Trophoblast cell (in vitro differentiated cells and primary cell): ENCODE measurements at regions not wholly inside any gene's neighbourhood (a gene's known extent, or its start where the extent isn't known, plus 50 kb on each side); places are given as distances from the start of the nearest gene placed in this dataset.
A peak's percentile ranks its signal among the peaks of the same experiment; 100 is the strongest.

Experiments used
- DNase-seq, 2 donors: peaks; one replicate each; pipeline ENCODE4 v3.0.0-alpha.2; 2016
- H2AFZ ChIP-seq: 2 replicates; pipeline ENCODE4 v1.6.1; 2013; ENCODE audit warnings: low read length, moderate library complexity, mild to moderate bottlenecking; ENCODE audit not compliant: insufficient read depth, poor library complexity
- H2AK5ac ChIP-seq: 2 replicates; pipeline ENCODE4 v1.6.1; 2013; ENCODE audit warnings: mild to moderate bottlenecking, low read length
- H2BK120ac ChIP-seq: 2 replicates; pipeline ENCODE4 v1.6.1; 2013; ENCODE audit warnings: low read length, mild to moderate bottlenecking, moderate library complexity; ENCODE audit not compliant: insufficient read depth, poor library complexity
- H2BK12ac ChIP-seq: 2 replicates; pipeline ENCODE4 v1.6.1; 2013; ENCODE audit warnings: mild to moderate bottlenecking, low read length, moderate library complexity
- H2BK5ac ChIP-seq: 2 replicates; pipeline ENCODE4 v1.6.1; 2013; ENCODE audit warnings: low read length, low read depth, moderate library complexity, mild to moderate bottlenecking; ENCODE audit not compliant: poor library complexity
- H3K14ac ChIP-seq: 2 replicates; pipeline ENCODE4 v1.6.1; 2013; ENCODE audit warnings: mild to moderate bottlenecking, low read length
- H3K18ac ChIP-seq: 2 replicates; pipeline ENCODE4 v1.6.1; 2013; ENCODE audit warnings: mild to moderate bottlenecking, low read length
- H3K23ac ChIP-seq: 2 replicates; pipeline ENCODE4 v1.6.1; 2013; ENCODE audit warnings: low read length
- H3K27ac ChIP-seq: 2 replicates; pipeline ENCODE4 v1.5.1; 2013; ENCODE audit warnings: low read depth, mild to moderate bottlenecking, inconsistent platforms, low read length, moderate library complexity
- H3K27me3 ChIP-seq: 2 replicates; pipeline ENCODE4 v1.6.1; 2013; ENCODE audit warnings: inconsistent platforms, mild to moderate bottlenecking, low read length, moderate library complexity; ENCODE audit not compliant: insufficient read depth
- H3K36me3 ChIP-seq, 2 experiments: 1 replicate in 1 of 2; 2 replicates in 1 of 2; pipeline ENCODE4 v1.6.1; 2013; ENCODE audit warnings: low read length in 2 of 2, mild to moderate bottlenecking in 2 of 2, moderate library complexity in 1 of 2; ENCODE audit not compliant: insufficient read depth in 2 of 2, control insufficient read depth in 1 of 2
- H3K4ac ChIP-seq: 2 replicates; pipeline ENCODE4 v1.6.1; 2013; ENCODE audit warnings: low read depth, mild to moderate bottlenecking, low read length, moderate library complexity
- H3K4me1 ChIP-seq, 2 experiments: 1 replicate in 1 of 2; 2 replicates in 1 of 2; pipeline ENCODE4 v1.6.1; 2013; ENCODE audit warnings: low read length in 2 of 2, mild to moderate bottlenecking in 2 of 2, moderate library complexity in 1 of 2; ENCODE audit not compliant: insufficient read depth in 2 of 2, control insufficient read depth in 1 of 2
- H3K4me2 ChIP-seq: 2 replicates; pipeline ENCODE4 v1.6.1; 2013; ENCODE audit warnings: inconsistent platforms, mild to moderate bottlenecking, low read length, moderate library complexity
- H3K4me3 ChIP-seq: 2 replicates; pipeline ENCODE4 v1.5.1; 2013; ENCODE audit warnings: mild to moderate bottlenecking, low read depth, low read length, inconsistent platforms
- H3K79me1 ChIP-seq: one replicate; pipeline ENCODE4 v1.6.1; 2013; ENCODE audit warnings: low read length
- H3K79me2 ChIP-seq: 2 replicates; pipeline ENCODE4 v1.6.1; 2013; ENCODE audit warnings: low read length, mild to moderate bottlenecking; ENCODE audit not compliant: control insufficient read depth, insufficient read depth, poor library complexity
- H3K9ac ChIP-seq: 2 replicates; pipeline ENCODE4 v1.6.1; 2013; ENCODE audit warnings: mild to moderate bottlenecking, low read length
- H3K9me3 ChIP-seq: 2 replicates; pipeline ENCODE4 v1.6.1; 2013; ENCODE audit warnings: low read depth, mild to moderate bottlenecking, control low read depth, inconsistent platforms, low read length; ENCODE audit not compliant: insufficient read depth
- H4K12ac ChIP-seq: 2 replicates; pipeline ENCODE4 v1.6.1; 2013; ENCODE audit warnings: low read depth, mild to moderate bottlenecking, low read length, moderate library complexity
- H4K8ac ChIP-seq: 2 replicates; pipeline ENCODE4 v1.6.1; 2013; ENCODE audit warnings: low read depth, mild to moderate bottlenecking, low read length, moderate library complexity
- H4K91ac ChIP-seq: one replicate; pipeline ENCODE4 v1.6.1; 2013; ENCODE audit warnings: low read depth, mild to moderate bottlenecking, low read length, moderate library complexity
- WGBS: extraction: QIAGEN DNeasy Blood & Tissue Kit; methylation state at CpG from one replicate; pipeline ENCODE4 v1.1.7; 2013; ENCODE audit warnings: missing lambda C conversion rate; ENCODE audit not compliant: insufficient read length, insufficient coverage; ENCODE audit errors: extremely low coverage; 5-methylcytosine and 5-hydroxymethylcytosine counted together

GRCh38 chr7:33750177-33750576, 155.2 kb upstream of the BMPER start:
- no peaks in the 10 kb centered on the region for H3K27me3 ChIP-seq
- H3K18ac ChIP-seq, result no peak overlapping the region
- no peak overlapping the region for H2AK5ac ChIP-seq
- H3K14ac ChIP-seq, result no peak overlapping the region
- no peaks in the 10 kb centered on the region for H3K36me3 ChIP-seq
- H4K8ac ChIP-seq, result no peak overlapping the region
- H3K79me1 ChIP-seq, result no peaks in the 10 kb centered on the region
- H3K4me3 ChIP-seq, result no peak overlapping the region
- no peak overlapping the region for H3K9ac ChIP-seq
- no peaks in the 10 kb centered on the region for H3K9me3 ChIP-seq
- no peaks in the 10 kb centered on the region for H3K4me1 ChIP-seq
- no peak overlapping the region for H2BK5ac ChIP-seq
- no peak overlapping the region for H3K4ac ChIP-seq
- H4K12ac ChIP-seq, result no peak overlapping the region
- no peak overlapping the region for H2BK12ac ChIP-seq
- no peak overlapping the region for H4K91ac ChIP-seq
- H2BK120ac ChIP-seq, result no peak overlapping the region
- no peak overlapping the region for H3K23ac ChIP-seq
- no peaks in the 10 kb centered on the region for H3K79me2 ChIP-seq
- no peak overlapping the region for H3K27ac ChIP-seq
- no peak overlapping the region for H3K4me2 ChIP-seq
- WGBS, result no CpG with 5 or more reads among the region's 1 CpG
- peak in 1 of 2 donors; percentile 33 for DNase-seq
- H2AFZ ChIP-seq, result no peak overlapping the region

DNA sequence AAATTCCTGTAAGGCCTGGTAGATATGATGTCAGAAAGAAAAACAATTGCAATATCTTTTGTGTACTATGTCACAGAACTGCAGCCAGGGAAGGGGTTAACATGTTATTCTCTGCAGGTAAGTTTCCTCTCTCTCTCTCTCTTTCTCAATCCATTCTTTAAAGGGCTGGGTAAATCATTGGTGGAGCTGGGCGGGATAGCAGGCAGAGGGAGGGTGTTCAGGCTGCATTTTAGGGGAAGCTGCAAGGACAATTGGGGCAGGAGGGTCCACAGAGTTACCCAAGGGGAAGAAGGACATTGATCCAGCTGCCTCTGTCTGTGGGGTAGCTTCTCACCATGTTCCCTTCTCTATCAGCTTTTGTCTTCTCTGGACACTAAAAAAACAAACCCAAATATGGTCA, 153.9 kb upstream of the BMPER start:
- WGBS, result no CpG with 5 or more reads among the region's 1 CpG

GRCh38 chr7:33753881-33754525, 151.3 kb upstream of the BMPER start:
- H3K9me3 ChIP-seq, result no peaks in the 10 kb centered on the region
- WGBS, result no CpG with 5 or more reads among the region's 6 CpGs

More for the DNA sequence above, 153.9 kb upstream of the BMPER start:
- Histone ChIP-seq H3K14ac (no peak overlapping the region), H3K9me3 (no peaks in the 10 kb centered on the region), H2AFZ (no peak overlapping the region), H3K9ac (no peak overlapping the region), H3K27me3 (no peaks in the 10 kb centered on the region), H2BK5ac (no peak overlapping the region), H4K91ac (no peak overlapping the region), H3K79me1 (no peaks in the 10 kb centered on the region), H3K23ac (no peak overlapping the region), H3K4me1 (no peaks in the 10 kb centered on the region), H4K12ac (no peak overlapping the region), H4K8ac (no peak overlapping the region), H3K4ac (no peak overlapping the region), H2BK120ac (no peak overlapping the region), H3K36me3 (no peaks in the 10 kb centered on the region), H3K27ac (no peak overlapping the region), H3K18ac (no peak overlapping the region), H3K4me2 (no peak overlapping the region), H3K79me2 (no peaks in the 10 kb centered on the region), H2BK12ac (no peak overlapping the region), H3K4me3 (no peak overlapping the region), H2AK5ac (no peak overlapping the region)
- no peak for DNase-seq

DNA sequence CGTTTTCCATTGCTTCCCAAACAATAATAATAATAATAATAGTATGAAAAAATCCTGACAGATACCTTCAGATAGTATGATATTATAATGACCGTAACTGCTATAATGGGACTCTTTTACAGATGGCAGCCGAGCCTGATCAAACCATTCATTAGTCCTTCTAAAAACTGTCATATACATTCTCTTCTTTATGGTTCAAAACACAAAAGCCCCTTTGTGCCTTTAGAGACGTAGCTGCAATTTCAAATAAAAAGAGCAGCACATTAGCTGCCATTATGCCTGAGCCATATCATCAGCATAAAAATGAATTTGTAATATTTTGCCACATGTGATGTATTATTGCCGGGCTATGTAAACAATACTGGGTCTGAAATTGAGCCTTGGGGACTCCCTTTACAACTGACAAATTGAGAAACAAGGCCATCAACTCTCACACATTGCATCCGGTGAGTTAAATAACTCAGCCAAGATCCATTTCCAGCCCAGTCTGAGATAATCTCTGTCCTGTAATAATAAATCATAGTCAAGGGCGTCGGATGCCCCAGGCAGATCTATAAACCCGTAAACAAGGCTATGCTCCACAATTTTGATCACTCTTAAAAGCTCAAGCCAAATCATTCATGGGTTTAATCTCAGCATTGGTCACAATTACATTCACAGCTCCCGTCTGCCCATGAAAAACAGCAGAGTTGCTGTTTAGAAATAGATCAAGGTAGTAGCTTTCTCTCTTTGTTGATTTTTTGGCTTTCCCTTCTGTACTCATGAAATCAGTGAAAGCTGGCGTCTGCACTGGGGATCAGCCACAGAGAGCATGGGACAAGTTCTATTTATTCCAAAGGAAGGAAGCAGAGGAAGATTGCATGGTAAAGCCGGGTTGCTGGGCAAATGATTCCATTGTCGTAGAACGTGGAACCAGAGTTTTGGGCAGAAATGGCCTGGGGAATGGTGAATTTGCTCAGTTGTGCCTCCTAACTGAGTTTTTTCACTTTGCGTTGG, 150.1 kb upstream of the BMPER start:
- WGBS, result no CpG with 5 or more reads among the region's 15 CpGs
- H3K14ac ChIP-seq, result no peak overlapping the region
- no peak overlapping the region for H2BK12ac ChIP-seq
- no peak overlapping the region for H4K12ac ChIP-seq
- DNase-seq, result no peak
- no peak overlapping the region for H3K4ac ChIP-seq
- no peaks in the 10 kb centered on the region for H3K27me3 ChIP-seq
- H3K79me2 ChIP-seq, result no peaks in the 10 kb centered on the region
- no peak overlapping the region for H3K9ac ChIP-seq
- H3K79me1 ChIP-seq, result no peaks in the 10 kb centered on the region
- no peak overlapping the region for H3K4me2 ChIP-seq
- no peaks in the 10 kb centered on the region for H3K36me3 ChIP-seq
- no peak overlapping the region for H2AFZ ChIP-seq
- no peak overlapping the region for H2BK120ac ChIP-seq
- H3K4me1 ChIP-seq, result no peaks in the 10 kb centered on the region
- H3K4me3 ChIP-seq, result no peak overlapping the region
- H4K91ac ChIP-seq, result no peak overlapping the region
- H4K8ac ChIP-seq, result no peak overlapping the region
- H3K23ac ChIP-seq, result no peak overlapping the region
- no peak overlapping the region for H3K18ac ChIP-seq
- no peaks in the 10 kb centered on the region for H3K9me3 ChIP-seq
- H2AK5ac ChIP-seq, result no peak overlapping the region
- H2BK5ac ChIP-seq, result no peak overlapping the region
- H3K27ac ChIP-seq, result no peak overlapping the region

More at GRCh38 chr7:33753881-33754525, 151.3 kb upstream of the BMPER start:
- Histone ChIP-seq H3K4ac (no peak overlapping the region), H2BK12ac (no peak overlapping the region), H3K4me2 (no peak overlapping the region), H2BK120ac (no peak overlapping the region), H3K9ac (no peak overlapping the region), H3K14ac (no peak overlapping the region), H3K79me2 (no peaks in the 10 kb centered on the region), H4K12ac (no peak overlapping the region), H2BK5ac (no peak overlapping the region), H3K27ac (no peak overlapping the region), H3K36me3 (no peaks in the 10 kb centered on the region), H2AK5ac (no peak overlapping the region), H4K8ac (no peak overlapping the region), H3K79me1 (no peaks in the 10 kb centered on the region), H4K91ac (no peak overlapping the region), H3K4me3 (no peak overlapping the region), H3K4me1 (no peaks in the 10 kb centered on the region), H3K18ac (no peak overlapping the region), H3K23ac (no peak overlapping the region), H2AFZ (no peak overlapping the region), H3K27me3 (no peaks in the 10 kb centered on the region)
- no peak for DNase-seq
